Fibroblast of skin of left biceps (primary cell): ENCODE measurements at regions not wholly inside any gene's neighbourhood (a gene's known extent, or its start where the extent isn't known, plus 50 kb on each side); places are given as distances from the start of the nearest gene placed in this dataset.

Source experiments
- DNase-seq, 2 experiments: peaks; one replicate each; pipeline ENCODE4 v3.0.0-alpha.2; 2013; ENCODE audit warnings: low read depth in 2 of 2

DNA sequence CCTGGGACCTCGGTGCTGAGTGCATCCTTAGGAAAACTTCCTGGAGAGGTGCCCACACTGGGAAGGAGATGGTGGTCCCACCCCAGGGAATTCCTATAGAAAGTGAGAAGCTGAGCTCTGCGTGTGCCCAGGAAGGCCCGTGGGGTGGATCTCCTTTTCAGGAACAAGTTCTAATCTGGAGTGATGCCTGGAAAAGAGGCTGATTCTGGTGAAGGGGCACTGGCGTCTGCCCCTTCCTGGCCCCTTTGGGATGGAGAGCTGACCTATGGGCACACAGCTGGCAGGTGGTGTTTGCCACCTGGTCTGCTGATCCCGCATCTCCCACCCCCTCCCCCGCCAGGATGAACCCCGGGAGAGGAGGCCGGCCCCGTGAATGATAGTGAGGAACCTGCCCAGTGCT, 142.0 kb upstream of the RTL1 start:
- DNase-seq, result no peak

DNA sequence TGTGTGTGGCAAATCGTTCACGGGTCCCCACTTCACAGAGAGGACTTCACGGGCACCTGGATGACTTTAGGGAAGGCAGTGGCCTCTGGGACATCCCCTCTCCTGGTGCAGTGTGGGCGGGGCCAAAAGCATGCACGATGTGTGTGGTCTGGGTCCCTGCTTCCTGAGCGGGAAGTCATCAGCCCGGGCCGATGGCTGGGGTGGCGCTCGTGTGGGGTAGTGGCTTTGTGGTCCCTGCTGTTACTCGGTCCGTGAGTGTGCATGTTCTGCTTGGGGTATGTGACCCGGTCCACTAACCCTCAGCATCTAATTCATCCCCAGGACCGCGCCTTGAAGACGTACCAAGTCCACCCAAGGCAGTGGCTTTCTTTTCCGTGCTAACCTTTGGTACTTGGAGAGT, 142.5 kb upstream of the RTL1 start:
- no peak for DNase-seq

DNA sequence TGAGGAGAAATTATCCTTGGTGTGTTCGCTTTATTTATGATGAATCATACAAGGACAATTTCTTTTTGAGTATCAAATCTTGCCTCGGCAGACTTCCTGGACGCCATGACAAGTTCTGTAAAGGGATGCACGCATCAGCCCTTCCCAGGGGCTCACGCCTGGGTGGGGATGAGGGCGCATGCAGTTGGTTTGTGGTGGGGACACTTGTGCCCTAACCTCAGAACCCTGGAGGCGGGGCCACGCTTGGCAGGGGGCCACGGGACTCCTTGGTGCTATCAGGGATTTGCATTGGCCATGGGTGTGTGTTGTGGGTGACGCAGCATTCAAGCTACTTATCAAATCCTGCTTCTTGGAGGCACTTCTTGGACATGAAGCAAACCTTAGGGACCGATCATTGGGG, 143.8 kb upstream of the RTL1 start:
- DNase-seq, result no peak

DNA sequence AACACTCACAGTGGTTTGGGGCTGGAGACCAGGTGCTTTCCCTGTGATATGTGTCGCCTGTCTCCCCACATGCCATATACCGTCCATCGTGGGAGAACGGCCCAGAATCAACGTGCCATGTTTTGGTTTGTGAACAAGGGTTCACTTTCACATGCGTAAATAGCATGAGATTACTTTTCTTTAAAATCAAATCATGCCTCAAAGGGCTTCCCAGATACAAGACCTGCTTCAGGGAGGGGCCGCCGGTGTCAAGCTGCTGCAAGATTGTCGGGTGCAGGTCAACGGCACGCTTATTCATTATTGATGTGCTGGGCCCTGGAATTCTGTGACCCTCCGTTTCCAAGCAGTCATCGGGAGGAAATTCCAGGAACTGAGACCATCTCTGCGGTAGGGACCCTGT, 145.2 kb upstream of the RTL1 start:
- no peak for DNase-seq

DNA sequence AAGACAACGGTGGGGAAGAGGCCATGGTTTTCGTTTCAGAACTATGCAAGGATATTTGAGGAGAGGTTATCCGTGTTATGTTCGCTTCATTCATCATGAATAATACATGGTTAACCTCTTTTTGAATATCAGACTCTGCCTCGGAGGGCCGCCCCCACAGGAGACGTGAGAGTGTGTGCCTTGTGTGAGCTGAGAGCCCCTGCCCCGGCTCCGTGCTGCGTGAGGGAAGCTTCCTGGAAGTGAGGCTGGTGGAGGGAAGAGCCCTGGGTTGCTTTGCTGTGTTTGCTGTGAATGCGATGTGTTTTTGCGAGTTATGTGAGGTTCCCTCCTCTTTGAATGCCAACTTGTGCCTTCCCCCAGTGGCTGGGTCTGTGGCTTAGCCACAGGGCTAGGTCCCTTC, 146.0 kb upstream of the RTL1 start:
- DNase-seq, result no peak

DNA sequence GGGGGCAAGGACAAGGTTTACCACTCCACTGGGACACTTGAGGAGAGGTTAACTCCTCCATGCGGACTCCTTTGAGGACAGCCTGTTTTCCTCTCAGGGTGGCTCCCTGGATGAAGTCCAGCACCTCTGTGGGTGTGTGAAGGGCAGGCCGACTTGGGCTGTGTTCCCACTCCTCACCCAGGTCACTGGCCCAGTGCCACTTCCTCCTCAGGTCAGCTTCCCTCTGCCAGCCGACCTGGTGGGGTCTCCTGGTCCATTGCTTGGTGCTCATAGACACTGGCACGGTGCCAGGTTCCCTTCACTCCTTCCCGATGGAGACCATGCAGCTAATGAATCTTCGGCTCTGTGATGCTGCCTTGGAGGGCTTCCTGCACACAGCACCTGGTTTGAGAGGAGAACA, 146.4 kb upstream of the RTL1 start:
- no peak for DNase-seq

DNA sequence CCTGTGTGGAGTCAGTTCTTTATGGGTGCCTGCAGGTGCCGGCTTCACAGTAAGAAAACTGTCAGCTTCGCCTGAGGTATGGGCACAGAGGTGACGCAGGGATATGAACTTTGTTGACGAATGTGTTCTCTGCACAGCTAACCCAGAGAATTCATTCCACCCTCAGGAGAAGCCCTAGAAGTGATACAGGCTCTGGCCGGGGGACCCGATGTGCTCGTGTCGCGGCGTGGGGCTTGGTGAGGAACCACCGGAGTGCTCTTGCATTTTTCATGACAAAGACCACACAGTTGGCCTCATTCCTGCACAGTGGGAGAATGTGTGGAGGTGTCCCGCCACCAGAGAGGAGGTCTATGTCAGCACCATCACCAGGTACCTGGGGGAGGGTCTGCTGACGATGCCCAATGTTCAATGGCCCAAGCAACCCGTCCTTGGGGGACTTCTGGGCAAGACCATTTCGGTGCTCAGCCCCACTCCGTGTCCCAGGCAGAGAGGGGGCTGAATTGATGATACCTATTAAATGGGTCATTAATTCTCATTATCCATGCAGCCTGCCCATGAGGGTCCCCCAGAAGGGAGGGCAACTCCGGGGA, 147.5 kb upstream of the RTL1 start:
- no peak for DNase-seq

DNA sequence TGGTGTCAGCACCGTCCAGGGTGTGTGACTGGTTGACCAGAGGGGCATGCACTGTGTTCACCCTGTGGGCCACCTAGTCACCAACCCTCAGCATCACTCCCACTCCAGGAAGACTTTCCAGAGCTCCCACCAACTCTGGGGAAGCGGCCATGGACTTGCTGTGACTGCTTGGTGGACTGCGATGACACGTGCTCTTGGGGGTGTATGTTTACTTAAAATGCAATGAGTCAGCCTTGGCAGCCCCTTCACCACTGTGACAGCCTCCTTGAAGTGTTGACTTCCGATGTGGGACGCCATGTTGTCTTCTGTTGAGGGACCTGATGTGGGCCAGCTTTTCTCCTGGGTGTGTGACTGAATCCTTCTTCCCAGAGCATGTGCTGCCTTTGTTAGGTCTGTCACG, 151.1 kb upstream of the RTL1 start:
- no peak for DNase-seq

DNA sequence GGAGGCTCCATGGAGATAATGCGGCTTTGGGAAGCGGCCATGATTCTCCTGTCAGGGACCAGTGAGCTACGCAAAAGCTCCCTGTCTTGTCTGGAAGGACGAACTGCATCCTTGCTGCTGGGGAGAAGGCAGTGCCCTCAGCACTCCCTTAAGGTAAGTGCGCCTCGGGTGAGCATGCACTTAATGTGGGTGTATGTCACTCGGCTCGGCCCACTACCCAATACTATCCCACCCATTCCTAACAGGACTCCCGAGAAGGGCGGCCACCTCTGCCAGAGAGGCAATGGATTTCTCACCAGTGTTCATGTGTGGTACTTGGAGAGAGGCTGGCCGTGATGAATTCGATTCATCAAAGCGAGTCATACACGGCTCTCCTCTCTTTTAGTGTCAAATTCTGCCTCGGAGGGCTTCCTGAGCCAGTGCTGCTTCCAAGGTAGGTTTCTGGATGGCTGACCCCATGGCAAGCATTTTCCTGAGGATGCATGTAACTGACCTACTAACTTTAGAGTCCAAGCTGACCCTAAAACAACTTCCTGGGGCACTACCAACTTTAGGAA, 151.7 kb upstream of the RTL1 start:
- DNase-seq, result no peak

DNA sequence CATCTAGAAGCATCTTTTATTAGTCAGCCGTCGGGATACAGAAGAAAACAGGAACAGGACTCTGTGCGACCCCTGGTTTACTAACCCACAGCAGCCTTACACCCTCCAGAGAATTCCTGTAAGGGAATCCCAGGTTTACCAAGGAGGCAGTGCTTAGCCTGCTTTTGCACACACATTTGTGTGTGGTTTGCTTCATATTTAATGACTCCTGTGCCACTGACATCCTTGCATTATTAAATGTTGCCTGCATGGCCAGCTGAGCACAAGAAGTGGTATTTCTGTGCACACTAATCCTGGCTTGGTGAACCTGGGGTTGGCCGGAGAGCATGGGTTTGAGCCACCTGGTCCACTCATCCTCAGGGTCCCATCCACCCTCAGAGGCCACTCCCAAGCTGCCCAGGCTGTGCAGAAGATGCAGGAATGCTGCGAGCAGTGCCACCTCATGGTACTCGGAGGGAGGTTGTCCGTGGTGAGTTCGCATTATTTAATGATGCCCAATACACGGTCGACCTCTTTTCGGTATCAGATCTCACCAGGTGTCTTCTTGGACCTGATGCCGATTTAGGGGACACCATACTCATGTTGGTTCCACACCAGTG, 152.4 kb upstream of the RTL1 start:
- DNase-seq, result no peak

DNA sequence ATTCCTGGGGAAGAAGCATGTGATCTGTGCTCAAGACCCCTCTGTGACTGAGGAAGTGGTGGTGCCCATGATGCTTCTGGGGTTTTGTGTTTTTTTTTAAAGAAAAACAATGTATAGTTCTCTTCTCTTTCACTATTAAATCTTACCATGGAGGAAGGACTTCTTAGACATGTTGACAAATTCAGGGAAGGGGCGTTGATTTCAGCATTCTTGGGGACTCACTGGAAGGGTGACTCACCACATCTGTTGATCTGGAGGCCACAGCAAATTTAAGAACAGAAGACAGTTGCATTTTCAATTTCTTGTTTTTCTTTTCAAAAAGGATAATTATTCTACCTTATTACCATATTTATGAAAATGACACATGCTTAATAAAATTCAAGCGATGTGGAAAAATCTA, 152.9 kb upstream of the RTL1 start:
- no peak for DNase-seq

DNA sequence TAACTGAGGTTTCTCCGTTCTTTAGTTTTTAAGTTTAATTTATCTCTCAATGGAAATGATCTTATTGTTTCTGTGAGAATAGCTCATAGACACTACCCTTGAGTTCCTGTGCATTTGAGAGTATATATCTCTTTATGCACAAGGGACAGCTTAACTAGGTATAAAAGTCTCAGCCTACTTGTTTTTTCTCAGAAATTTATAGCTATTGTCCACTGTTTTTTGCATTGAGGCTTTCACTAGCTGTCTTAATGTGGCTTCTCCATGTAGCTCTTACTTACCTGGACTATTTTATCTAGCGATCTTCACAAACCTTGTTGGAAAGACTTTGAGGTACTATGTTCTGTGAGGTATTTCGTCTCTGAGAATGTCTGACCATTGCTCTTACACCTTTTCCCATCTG, 153.9 kb upstream of the RTL1 start:
- no peak for DNase-seq

DNA sequence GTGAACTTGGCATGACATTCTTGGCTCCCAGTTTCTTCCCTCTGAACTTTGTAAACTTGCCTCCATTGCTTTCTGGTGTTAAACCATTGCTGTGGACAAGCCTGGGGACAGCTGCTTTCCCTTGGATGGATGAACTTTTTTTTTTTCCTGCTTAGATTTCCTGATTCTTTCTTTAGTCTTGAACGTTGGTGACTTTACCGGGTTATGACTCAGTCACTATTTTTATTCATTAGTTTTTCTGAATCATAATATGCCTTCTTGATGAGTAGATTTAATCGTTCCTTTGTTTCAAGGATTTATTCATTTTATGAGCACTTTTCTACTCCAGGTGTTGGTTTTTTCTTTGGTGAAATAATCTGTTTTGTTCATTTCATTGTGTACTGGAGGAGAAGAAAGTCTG, 155.0 kb upstream of the RTL1 start:
- no peak for DNase-seq

DNA sequence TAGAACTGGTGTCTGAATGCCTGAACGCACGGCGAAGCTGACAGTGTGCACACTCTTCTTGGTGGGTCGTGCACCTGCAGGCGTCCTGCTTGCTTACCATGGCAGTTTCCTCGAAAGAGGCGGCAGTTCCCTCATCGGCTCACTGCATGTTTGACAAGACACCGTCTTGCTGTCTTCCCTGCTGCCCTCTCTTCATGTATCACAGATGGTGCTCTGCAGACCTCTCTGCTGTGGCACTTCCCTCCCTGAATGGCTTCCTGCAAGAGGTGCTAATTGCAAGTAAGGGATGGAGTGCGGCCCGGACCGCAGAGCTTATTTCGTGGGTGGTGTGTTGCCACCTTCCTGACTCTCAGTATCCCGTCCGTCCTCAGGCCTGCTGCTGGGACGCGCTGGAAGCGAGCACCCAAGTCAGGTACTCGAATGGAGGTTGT, 156.7 kb upstream of the RTL1 start:
- DNase-seq, result no peak

DNA sequence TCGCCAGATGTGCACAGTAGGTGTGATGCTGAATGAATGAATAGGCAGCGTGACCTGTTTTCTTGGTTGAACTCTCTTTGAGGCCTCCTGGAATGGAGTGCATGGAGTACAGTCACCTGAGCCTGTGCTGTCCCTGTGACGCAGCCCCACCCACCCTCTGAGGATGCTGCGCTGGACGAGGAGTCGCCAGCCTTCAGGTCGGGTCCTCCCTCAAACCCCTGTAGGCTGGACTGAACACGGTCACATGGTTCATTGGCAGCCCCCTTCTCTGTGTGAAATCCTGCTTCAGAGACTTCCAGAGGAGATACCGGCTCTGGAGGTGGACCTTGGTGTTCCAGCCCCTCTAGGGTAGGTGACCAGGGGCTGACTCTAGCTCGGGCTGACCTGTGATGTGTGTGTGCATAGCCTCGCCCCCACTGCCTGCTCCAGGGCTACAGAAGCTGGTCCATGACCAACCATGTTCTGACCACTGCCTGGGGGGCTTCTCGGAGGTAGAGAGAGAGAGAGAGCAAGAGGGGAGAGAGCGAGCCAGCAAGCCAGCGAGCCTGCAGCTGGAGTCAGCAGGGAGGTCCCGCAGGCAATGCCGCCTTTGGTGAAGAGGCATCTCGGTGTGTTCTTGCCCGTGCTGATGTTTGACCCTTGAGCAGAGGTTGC, 158.0 kb upstream of the RTL1 start:
- no peak for DNase-seq

DNA sequence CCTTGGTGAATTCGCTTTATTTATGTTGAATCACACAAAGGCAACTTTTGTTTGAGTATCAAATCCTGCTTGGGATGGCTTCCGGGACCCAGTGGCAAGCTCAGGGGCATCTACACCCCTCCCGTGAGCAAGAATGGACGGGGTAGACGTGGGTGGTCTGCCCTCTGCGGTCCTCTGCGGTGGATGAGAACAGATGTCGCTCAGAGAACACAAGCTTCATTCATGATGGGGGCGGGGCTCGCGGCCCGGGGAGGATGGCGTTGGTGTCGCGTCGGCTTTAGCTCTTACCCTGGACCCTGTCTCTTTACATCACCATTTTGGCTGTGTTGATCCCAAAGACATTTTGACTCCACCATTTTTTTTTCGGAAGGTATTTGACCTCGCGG, 158.5 kb upstream of the RTL1 start:
- DNase-seq, result no peak

DNA sequence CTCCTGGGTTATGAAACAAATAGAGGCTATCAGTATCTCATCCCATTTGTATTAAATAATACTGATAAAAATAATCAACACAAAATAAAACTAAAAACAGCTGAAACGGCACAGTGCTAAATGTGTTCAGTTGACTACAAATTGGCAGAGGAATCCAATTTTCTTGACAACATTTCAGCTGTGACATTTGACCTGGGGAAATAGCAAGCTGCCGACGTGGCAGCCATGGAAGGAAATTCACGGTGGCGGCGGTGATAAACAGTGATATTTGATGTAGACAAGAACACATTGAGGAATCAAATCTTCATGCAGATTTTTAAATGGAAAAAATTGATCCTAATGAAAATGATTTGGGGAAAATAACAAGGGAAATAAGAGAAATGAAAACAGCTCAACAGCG, 159.1 kb upstream of the RTL1 start:
- DNase-seq, result no peak

DNA sequence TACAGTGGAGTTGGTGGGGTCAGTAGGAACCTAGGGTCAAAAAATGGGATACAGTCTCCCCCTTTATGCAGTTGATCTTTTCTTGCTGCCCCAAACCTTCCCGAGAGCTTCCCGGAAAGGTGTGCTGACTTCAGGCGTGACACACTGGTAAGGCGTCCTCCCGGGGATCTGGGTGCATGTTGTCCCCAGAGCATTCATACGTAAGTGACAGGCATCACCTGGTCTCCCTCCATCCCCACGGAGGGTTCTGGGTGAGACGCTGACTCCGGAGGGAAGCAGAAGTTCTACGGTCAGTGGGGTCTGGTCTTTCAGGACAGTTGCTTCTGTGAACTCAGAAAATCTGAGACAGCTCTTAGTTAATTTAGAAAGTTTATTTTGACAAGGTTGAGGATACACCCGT, 159.6 kb upstream of the RTL1 start:
- DNase-seq, result no peak

DNA sequence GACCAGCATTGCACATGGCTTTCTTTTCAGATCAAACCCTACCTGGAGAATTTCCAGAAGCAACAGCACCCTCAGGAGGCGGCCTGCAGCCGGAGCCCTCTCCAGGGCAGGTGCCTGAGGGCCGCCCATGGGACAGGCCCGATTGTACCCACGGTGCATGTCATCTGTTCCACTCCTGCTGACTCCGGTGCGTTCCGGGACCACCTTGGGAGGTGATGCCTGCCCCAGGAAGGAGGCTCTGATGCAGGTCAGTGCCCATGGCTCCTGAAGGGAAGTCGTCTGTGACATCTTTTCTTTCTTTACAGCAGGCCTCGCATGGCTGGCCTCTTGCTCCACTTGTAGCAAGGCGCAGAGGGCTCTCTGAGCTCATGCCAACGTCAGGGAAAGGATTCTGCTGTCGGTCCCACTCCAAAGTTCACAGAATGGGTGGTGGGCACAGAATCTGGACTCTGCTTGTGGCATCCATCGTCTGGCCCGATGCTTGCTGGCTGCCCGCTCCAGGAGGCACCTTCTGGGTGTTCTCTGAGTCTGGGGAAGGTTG, 160.7 kb upstream of the RTL1 start:
- no peak for DNase-seq

DNA sequence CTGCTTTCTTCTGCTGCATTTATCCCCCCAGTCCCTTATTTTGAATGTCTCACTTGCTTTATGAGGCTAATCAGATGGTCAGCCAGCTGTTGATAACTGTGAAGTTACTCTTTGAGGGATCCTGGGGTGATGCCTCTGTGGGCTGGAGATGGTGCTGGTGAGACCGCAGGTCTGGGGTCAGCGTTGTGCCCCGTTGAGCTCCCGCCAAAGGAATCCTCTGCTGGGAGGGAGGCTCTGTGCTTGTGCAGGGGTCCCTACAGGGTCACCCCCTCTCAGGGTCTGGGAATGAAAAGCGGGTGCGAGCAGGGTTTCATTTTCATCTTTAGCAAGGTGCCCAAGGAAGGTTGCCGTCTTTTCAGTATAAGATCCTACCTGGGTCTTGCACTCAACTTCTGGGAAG, 161.2 kb upstream of the RTL1 start:
- DNase-seq, result no peak

DNA sequence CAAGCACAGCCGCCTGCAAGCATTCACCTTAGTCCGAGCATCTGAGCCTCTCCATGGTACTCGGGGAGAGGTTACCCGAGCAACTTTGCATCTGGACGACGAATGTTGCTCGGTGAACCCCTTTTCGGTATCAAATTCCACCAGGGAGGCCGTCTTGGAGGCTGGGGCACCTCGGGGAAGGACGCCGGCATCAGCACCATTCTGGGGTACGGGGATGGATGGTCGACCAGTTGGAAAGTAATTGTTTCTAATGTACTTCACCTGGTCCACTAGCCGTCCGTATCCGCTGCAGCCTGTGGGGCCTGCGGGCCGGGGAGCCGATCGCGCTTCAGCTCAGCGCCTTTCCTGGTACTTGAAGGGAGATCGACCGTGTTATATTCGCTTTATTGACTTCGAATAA, 161.7 kb upstream of the RTL1 start:
- DNase-seq, result no peak

DNA sequence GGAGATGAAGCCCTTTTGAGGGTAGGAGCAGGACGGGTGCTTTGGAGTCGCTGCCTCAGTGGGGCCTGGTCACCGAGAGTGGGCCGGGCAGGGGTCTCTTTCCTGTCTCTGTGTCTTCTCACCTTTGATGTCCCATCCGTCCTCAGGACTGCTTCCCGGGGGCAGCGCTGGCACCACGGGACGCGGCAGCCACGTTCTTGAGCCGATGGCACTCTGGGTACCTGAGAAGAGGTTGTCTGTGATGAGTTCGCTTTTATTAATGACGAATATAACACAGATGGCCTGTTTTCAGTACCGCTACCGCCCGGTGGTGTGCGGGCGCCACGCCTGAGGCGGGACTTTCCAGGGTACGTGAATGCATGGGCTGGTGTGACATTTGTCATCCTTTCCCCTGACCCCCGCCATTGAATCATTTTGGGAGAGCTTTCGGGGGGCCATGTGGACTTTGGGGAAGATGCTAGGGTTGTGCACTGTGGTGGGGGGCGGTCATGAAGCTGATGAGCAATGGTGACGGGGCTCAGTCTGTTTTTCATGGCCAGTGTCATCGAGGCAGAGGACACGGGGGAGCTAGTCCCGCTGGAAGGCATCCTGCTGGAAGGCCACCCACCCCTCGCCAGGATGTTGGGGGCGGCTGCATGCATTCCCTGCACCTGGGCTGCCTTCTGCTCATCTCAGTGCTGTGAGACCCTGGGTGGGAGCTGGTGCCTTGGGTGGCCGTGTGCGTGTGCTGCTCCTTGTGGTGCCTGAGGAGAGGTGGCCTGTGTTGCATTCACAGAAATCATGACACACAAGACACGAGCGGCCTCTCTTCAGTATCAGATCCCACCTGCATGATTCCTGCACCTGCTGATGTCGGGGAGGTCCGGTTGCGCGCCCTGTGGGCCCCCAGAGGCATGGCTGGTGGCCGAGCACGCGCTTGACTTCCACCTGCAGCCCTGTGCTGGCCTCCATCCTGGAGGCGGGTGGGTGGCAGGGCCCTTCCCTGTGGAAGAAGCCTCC, 162.5 kb upstream of the RTL1 start:
- no peak for DNase-seq
